ENCODE measurements at regions not wholly inside any gene's neighbourhood (a gene's known extent, or its start where the extent isn't known, plus 50 kb on each side); places are given as distances from the start of the nearest gene placed in this dataset.
A peak's percentile ranks its signal among the peaks of the same experiment; 100 is the strongest.

- intact Hi-C loops (cut with micrococcal nuclease) = no loop called here
- DNase-seq = no peak
- ATAC-seq = no peak
Observed at GRCh38 chr6:167719920-167720319, 106.8 kb upstream of the AFDN start.

GRCh38 chr6:167720456-167721285, 106.0 kb upstream of the AFDN start:
- no peak for DNase-seq
- no peak for ATAC-seq
- intact Hi-C loops (cut with micrococcal nuclease) = no loop called here

GRCh38 chr6:167721291-167721690, 105.4 kb upstream of the AFDN start:
- intact Hi-C loops (cut with micrococcal nuclease) = no loop called here
- no peak for DNase-seq
- no peak for ATAC-seq

- peak; percentile 49 for ATAC-seq
- no peak for DNase-seq
- intact Hi-C loops (cut with micrococcal nuclease) = no loop called here
Observed at GRCh38 chr6:167722634-167723309, 103.9 kb upstream of the AFDN start.

GRCh38 chr6:167726043-167726621, 100.6 kb upstream of the AFDN start:
- no peak for ATAC-seq
- intact Hi-C loops (cut with micrococcal nuclease) = no loop called here
- DNase-seq = no peak

GRCh38 chr6:167730441-167730840, 96.3 kb upstream of the AFDN start:
- intact Hi-C loops (cut with micrococcal nuclease) = no loop called here
- ATAC-seq = no peak
- DNase-seq = no peak

- no peak for ATAC-seq
- intact Hi-C loops (cut with micrococcal nuclease) = no loop called here
- no peak for DNase-seq
Observed at GRCh38 chr6:167731216-167731615, 95.5 kb upstream of the AFDN start.

- ATAC-seq (no peak), DNase-seq (no peak)
Observed at GRCh38 chr6:167731731-167732422, 94.8 kb upstream of the AFDN start.

GRCh38 chr6:167733740-167734661, 92.7 kb upstream of the AFDN start:
- DNase-seq (no peak), ATAC-seq (peak; percentile 87)
- intact Hi-C loops (cut with micrococcal nuclease) = no loop called here

More at GRCh38 chr6:167731731-167732422, 94.8 kb upstream of the AFDN start:
- intact Hi-C loops (cut with micrococcal nuclease) = no loop called here

GRCh38 chr6:167734662-167735083, 92.0 kb upstream of the AFDN start:
- no peak for DNase-seq
- intact Hi-C loops (cut with micrococcal nuclease) = no loop called here
- no peak for ATAC-seq

GRCh38 chr6:167735084-167735950, 91.4 kb upstream of the AFDN start:
- intact Hi-C loops (cut with micrococcal nuclease) = no loop called here
- DNase-seq (no peak), ATAC-seq (no peak)

GRCh38 chr6:167735951-167736288, 90.8 kb upstream of the AFDN start:
- ATAC-seq (no peak), DNase-seq (no peak)
- intact Hi-C loops (cut with micrococcal nuclease) = no loop called here

- intact Hi-C loops (cut with micrococcal nuclease) = no loop called here
- ATAC-seq = no peak
- DNase-seq = no peak
Observed at GRCh38 chr6:167736486-167737204, 90.1 kb upstream of the AFDN start.

GRCh38 chr6:167737205-167737830, 89.4 kb upstream of the AFDN start:
- intact Hi-C loops (cut with micrococcal nuclease) = no loop called here
- ATAC-seq (no peak), DNase-seq (no peak)

- intact Hi-C loops (cut with micrococcal nuclease) = no loop called here
- ATAC-seq = no peak
- DNase-seq = no peak
Observed at GRCh38 chr6:167738386-167738785, 88.3 kb upstream of the AFDN start.

GRCh38 chr6:167739721-167740475, 86.8 kb upstream of the AFDN start:
- ATAC-seq (no peak), DNase-seq (no peak)
- intact Hi-C loops (cut with micrococcal nuclease) = no loop called here
